ENCODE measurements at regions not wholly inside any gene's neighbourhood (a gene's known extent, or its start where the extent isn't known, plus 50 kb on each side); places are given as distances from the start of the nearest gene placed in this dataset.
"Not testable (repeated sequence)": the region's sequence is repeated elsewhere in the genome, so short reads cannot be mapped to it uniquely, and the experiment has no call there.

DNA sequence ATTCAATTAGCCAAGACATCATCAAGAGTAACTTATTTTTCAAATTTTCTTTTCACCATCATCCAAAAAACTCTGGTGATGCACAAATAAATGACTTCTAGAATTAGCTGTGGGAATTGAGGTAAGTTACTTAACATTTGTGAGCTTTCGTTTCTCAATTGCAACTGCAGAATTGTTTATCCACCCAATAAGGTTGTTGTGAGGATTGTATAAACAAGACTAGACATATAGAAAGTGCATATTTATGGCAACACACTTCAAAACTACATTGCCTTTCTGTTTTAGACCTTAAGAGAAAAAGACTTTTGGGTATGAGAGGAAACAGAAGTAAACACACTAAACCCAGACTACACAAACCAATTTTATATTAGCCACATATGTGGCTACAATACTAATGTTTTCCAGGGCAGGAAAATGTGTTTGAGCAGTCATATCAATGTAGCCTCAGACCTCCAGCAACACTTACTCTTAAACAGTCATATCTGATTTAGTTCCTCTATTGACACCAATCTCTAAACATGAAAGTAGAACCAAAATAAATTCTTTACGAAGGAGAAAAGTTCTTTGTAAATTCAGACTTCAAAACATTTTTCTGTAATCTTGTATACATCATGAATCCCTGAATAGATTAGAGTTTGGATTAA, 488.0 kb upstream of the CYLC2 start:
- no peak for ATAC-seq (replicated peaks in 1 of 4)
- Histone ChIP-seq H3K27ac (ENCODE audit: low read length) (no peak overlapping the region), H3K4me1 (ENCODE audit: control insufficient read depth in 1 of 2, extremely low read depth in 1 of 2, insufficient read depth in 2 of 2, low read length in 2 of 2) (no peaks in the 10 kb centered on the region), H3K9me3 (no peaks in the 10 kb centered on the region), H3K27me3 (replicated peaks in 1 of 2; ENCODE audit: control insufficient read depth in 2 of 2, extremely low read depth in 1 of 2, insufficient read depth in 2 of 2, low read length in 1 of 2) (no peaks in the 10 kb centered on the region), H3K36me3 (ENCODE audit: control insufficient read depth in 2 of 2, extremely low read depth in 1 of 2, insufficient read depth in 1 of 2, low read length in 1 of 2) (no peaks in the 10 kb centered on the region), H3K4me3 (ENCODE audit: control insufficient read depth in 1 of 2, extremely low read depth in 1 of 2, low read length in 1 of 2) (no peak overlapping the region)
- H3K4me1 Mint-ChIP-seq: no peaks in the 10 kb centered on the region
- no peak overlapping the region for H3K27ac Mint-ChIP-seq
- DNase-seq: no peak
- CTCF ChIA-PET: no interaction called here
- no peaks in the 10 kb centered on the region for H3K27me3 Mint-ChIP-seq
- peaks cover 0 to 11% (median 0%) of the 10 kb centered on the region in 3 donors for H3K9me3 Mint-ChIP-seq
- no peaks in the 10 kb centered on the region for H3K36me3 Mint-ChIP-seq
- H3K4me3 Mint-ChIP-seq: no peak overlapping the region
- no CpG with 5 or more reads among the region's 2 CpGs for WGBS (ENCODE audit: insufficient coverage)
- POLR2A ChIA-PET: no interaction called here

DNA sequence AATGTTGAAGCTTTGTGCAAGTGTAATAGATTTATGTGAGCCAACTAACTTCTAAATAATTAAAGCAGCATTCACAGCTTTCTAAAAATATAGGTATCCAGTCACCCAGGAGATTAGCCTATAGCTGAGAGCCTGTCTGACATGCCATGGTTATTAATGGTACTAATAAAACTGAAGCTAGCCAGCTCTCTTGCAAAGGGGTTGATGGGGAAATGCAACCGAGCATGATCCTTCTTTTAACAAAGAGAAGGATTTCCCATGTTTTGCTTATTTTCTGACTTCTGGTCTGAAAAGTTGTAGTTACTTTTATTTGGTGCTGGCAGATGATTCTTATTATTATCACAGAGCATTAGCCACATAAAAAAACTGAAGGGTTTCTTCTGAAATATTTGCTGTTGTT, 488.7 kb upstream of the CYLC2 start:
- Mint-ChIP-seq H3K4me1 (no peaks in the 10 kb centered on the region), H3K4me3 (no peak overlapping the region), H3K27ac (no peak overlapping the region), H3K9me3 (peaks cover 2 to 14% (median 3%) of the 10 kb centered on the region in 3 donors), H3K27me3 (no peaks in the 10 kb centered on the region), H3K36me3 (no peaks in the 10 kb centered on the region)
- ChIA-PET CTCF (no interaction called here), POLR2A (no interaction called here)
- Histone ChIP-seq H3K36me3 (ENCODE audit: control insufficient read depth in 2 of 2, extremely low read depth in 1 of 2, insufficient read depth in 1 of 2, low read length in 1 of 2) (no peaks in the 10 kb centered on the region), H3K4me3 (ENCODE audit: control insufficient read depth in 1 of 2, extremely low read depth in 1 of 2, low read length in 1 of 2) (no peak overlapping the region), H3K9me3 (no peaks in the 10 kb centered on the region), H3K27ac (ENCODE audit: low read length) (no peak overlapping the region), H3K27me3 (replicated peaks in 1 of 2; ENCODE audit: control insufficient read depth in 2 of 2, extremely low read depth in 1 of 2, insufficient read depth in 2 of 2, low read length in 1 of 2) (no peaks in the 10 kb centered on the region), H3K4me1 (ENCODE audit: control insufficient read depth in 1 of 2, extremely low read depth in 1 of 2, insufficient read depth in 2 of 2, low read length in 2 of 2) (no peaks in the 10 kb centered on the region)
- no CpG with 5 or more reads among the region's 1 CpG for WGBS (ENCODE audit: insufficient coverage)
- DNase-seq: no peak
- ATAC-seq (replicated peaks in 1 of 4): no peak

- Histone ChIP-seq H3K27me3 (replicated peaks in 1 of 2; ENCODE audit: control insufficient read depth in 2 of 2, extremely low read depth in 1 of 2, insufficient read depth in 2 of 2, low read length in 1 of 2) (no peaks in the 10 kb centered on the region), H3K4me1 (ENCODE audit: control insufficient read depth in 1 of 2, extremely low read depth in 1 of 2, insufficient read depth in 2 of 2, low read length in 2 of 2) (no peaks in the 10 kb centered on the region), H3K4me3 (ENCODE audit: control insufficient read depth in 1 of 2, extremely low read depth in 1 of 2, low read length in 1 of 2) (no peak overlapping the region), H3K9me3 (no peaks in the 10 kb centered on the region), H3K36me3 (ENCODE audit: control insufficient read depth in 2 of 2, extremely low read depth in 1 of 2, insufficient read depth in 1 of 2, low read length in 1 of 2) (no peaks in the 10 kb centered on the region), H3K27ac (ENCODE audit: low read length) (no peak overlapping the region)
- H3K27ac Mint-ChIP-seq: no peak overlapping the region
- peaks cover 2 to 16% (median 4%) of the 10 kb centered on the region in 3 donors for H3K9me3 Mint-ChIP-seq
- no peaks in the 10 kb centered on the region for H3K27me3 Mint-ChIP-seq
- WGBS (ENCODE audit: insufficient coverage): no CpG with 5 or more reads among the region's 1 CpG
- no peak for DNase-seq
- ChIA-PET POLR2A (no interaction called here), CTCF (no interaction called here)
- no peaks in the 10 kb centered on the region for H3K36me3 Mint-ChIP-seq
- ATAC-seq (replicated peaks in 1 of 4): no peak
- no peak overlapping the region for H3K4me3 Mint-ChIP-seq
- H3K4me1 Mint-ChIP-seq: no peaks in the 10 kb centered on the region
Observed at GRCh38 chr9:102499468-102499867, 495.7 kb upstream of the CYLC2 start.

- ChIA-PET POLR2A (no interaction called here), CTCF (no interaction called here)
- Histone ChIP-seq H3K36me3 (ENCODE audit: control insufficient read depth in 2 of 2, extremely low read depth in 1 of 2, insufficient read depth in 1 of 2, low read length in 1 of 2) (no peaks in the 10 kb centered on the region), H3K9me3 (no peaks in the 10 kb centered on the region), H3K4me3 (ENCODE audit: control insufficient read depth in 1 of 2, extremely low read depth in 1 of 2, low read length in 1 of 2) (no peak overlapping the region), H3K27ac (ENCODE audit: low read length) (no peak overlapping the region), H3K27me3 (replicated peaks in 1 of 2; ENCODE audit: control insufficient read depth in 2 of 2, extremely low read depth in 1 of 2, insufficient read depth in 2 of 2, low read length in 1 of 2) (no peaks in the 10 kb centered on the region), H3K4me1 (ENCODE audit: control insufficient read depth in 1 of 2, extremely low read depth in 1 of 2, insufficient read depth in 2 of 2, low read length in 2 of 2) (no peaks in the 10 kb centered on the region)
- WGBS (ENCODE audit: insufficient coverage): 87% methylated on average over 8 of the region's 9 CpGs
- Mint-ChIP-seq H3K27me3 (no peaks in the 10 kb centered on the region), H3K4me3 (no peak overlapping the region), H3K36me3 (no peaks in the 10 kb centered on the region), H3K27ac (no peak overlapping the region), H3K9me3 (peaks cover 2 to 17% (median 7%) of the 10 kb centered on the region in 3 donors), H3K4me1 (no peaks in the 10 kb centered on the region)
- no peak for DNase-seq
- no peak for ATAC-seq (replicated peaks in 1 of 4)
Observed at GRCh38 chr9:102497709-102498108, 497.4 kb upstream of the CYLC2 start.

DNA sequence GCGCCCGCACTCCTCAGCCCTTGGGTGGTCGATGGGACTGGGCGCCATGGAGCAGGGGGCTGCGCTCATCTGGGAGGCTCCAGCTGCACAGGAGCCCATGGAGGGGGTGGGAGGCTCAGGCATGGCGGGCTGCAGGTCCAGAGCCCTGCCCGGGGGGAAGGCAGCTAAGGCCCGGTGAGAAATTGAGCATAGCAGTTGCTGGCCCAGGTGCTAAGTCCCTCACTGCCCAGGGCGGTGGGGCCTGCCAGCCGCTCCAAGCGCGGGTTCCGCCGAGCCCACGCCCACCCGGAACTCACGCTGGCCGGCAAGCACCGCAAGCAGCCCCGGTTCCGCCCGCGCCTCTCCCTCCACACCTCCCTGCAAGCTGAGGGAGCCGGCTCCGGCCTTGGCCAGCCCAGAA, 508.2 kb upstream of the CYLC2 start:
- H3K9me3 ChIP-seq; H3K4me3 Mint-ChIP-seq; H3K4me1 ChIP-seq (ENCODE audit: control insufficient read depth in 1 of 2, extremely low read depth in 1 of 2, insufficient read depth in 2 of 2, low read length in 2 of 2); H3K27ac Mint-ChIP-seq; DNase-seq; H3K4me1 Mint-ChIP-seq; H3K27me3 Mint-ChIP-seq; H3K27me3 ChIP-seq (replicated peaks in 1 of 2; ENCODE audit: control insufficient read depth in 2 of 2, extremely low read depth in 1 of 2, insufficient read depth in 2 of 2, low read length in 1 of 2); CTCF ChIA-PET; ATAC-seq (replicated peaks in 1 of 4); H3K36me3 Mint-ChIP-seq; POLR2A ChIA-PET; H3K36me3 ChIP-seq (ENCODE audit: control insufficient read depth in 2 of 2, extremely low read depth in 1 of 2, insufficient read depth in 1 of 2, low read length in 1 of 2); H3K27ac ChIP-seq (ENCODE audit: low read length); H3K4me3 ChIP-seq (ENCODE audit: control insufficient read depth in 1 of 2, extremely low read depth in 1 of 2, low read length in 1 of 2): not testable (repeated sequence)
- H3K9me3 Mint-ChIP-seq: peaks cover 4 to 12% (median 12%) of the 10 kb centered on the region in 3 donors
- WGBS (ENCODE audit: insufficient coverage): 93% methylated on average over 16 of the region's 25 CpGs

DNA sequence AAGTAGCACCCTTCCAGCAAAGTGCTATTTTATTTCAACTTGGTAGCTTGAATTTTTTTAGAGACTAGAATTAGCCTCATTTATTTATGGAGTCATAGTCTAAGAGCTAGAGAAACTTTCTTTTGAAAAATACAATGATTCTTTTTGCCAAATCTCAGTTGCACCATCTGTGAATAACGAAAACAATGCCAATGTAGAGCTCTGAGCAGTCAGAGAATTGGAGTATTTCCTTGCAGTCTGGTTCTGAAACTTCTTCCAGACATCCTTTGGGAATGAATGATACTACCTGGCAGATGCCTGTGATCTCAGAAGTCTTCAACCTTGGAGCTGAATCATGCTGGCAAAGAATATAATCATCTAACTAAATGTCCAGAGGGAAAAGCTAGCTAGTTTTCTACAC, 511.5 kb upstream of the CYLC2 start:
- no peaks in the 10 kb centered on the region for H3K9me3 ChIP-seq
- H3K27me3 ChIP-seq (replicated peaks in 1 of 2; ENCODE audit: control insufficient read depth in 2 of 2, extremely low read depth in 1 of 2, insufficient read depth in 2 of 2, low read length in 1 of 2): no peaks in the 10 kb centered on the region
- no peak for ATAC-seq (replicated peaks in 1 of 4)
- ChIA-PET CTCF (no interaction called here), POLR2A (interaction anchor here in 1 of 2 donors (0.7 kb wide), 1 partner anchor 41 kb away, joined by 3 read pairs; no protein-coding TSS in a partner anchor)
- Mint-ChIP-seq H3K9me3 (peaks cover 0 to 12% (median 6%) of the 10 kb centered on the region in 3 donors), H3K4me3 (no peak overlapping the region), H3K36me3 (no peaks in the 10 kb centered on the region), H3K27me3 (no peaks in the 10 kb centered on the region), H3K27ac (no peak overlapping the region), H3K4me1 (no peaks in the 10 kb centered on the region)
- no peak overlapping the region for H3K4me3 ChIP-seq (ENCODE audit: control insufficient read depth in 1 of 2, extremely low read depth in 1 of 2, low read length in 1 of 2)
- no peaks in the 10 kb centered on the region for H3K36me3 ChIP-seq (ENCODE audit: control insufficient read depth in 2 of 2, extremely low read depth in 1 of 2, insufficient read depth in 1 of 2, low read length in 1 of 2)
- no peak overlapping the region for H3K27ac ChIP-seq (ENCODE audit: low read length)
- WGBS (ENCODE audit: insufficient coverage): 0% methylated on average over 1 of the region's 1 CpG
- DNase-seq: no peak
- no peaks in the 10 kb centered on the region for H3K4me1 ChIP-seq (ENCODE audit: control insufficient read depth in 1 of 2, extremely low read depth in 1 of 2, insufficient read depth in 2 of 2, low read length in 2 of 2)

GRCh38 chr9:102482776-102483175, 512.4 kb upstream of the CYLC2 start:
- Mint-ChIP-seq H3K4me1 (no peaks in the 10 kb centered on the region), H3K36me3 (no peaks in the 10 kb centered on the region), H3K27me3 (no peaks in the 10 kb centered on the region), H3K9me3 (peaks cover 0 to 12% (median 6%) of the 10 kb centered on the region in 3 donors), H3K4me3 (no peak overlapping the region), H3K27ac (no peak overlapping the region)
- no peaks in the 10 kb centered on the region for H3K4me1 ChIP-seq (ENCODE audit: control insufficient read depth in 1 of 2, extremely low read depth in 1 of 2, insufficient read depth in 2 of 2, low read length in 2 of 2)
- ChIA-PET POLR2A (no interaction called here), CTCF (no interaction called here)
- no peaks in the 10 kb centered on the region for H3K9me3 ChIP-seq
- H3K27ac ChIP-seq (ENCODE audit: low read length): no peak overlapping the region
- DNase-seq: no peak
- H3K4me3 ChIP-seq (ENCODE audit: control insufficient read depth in 1 of 2, extremely low read depth in 1 of 2, low read length in 1 of 2): no peak overlapping the region
- H3K27me3 ChIP-seq (replicated peaks in 1 of 2; ENCODE audit: control insufficient read depth in 2 of 2, extremely low read depth in 1 of 2, insufficient read depth in 2 of 2, low read length in 1 of 2): no peaks in the 10 kb centered on the region
- no CpG with 5 or more reads among the region's 1 CpG for WGBS (ENCODE audit: insufficient coverage)
- no peaks in the 10 kb centered on the region for H3K36me3 ChIP-seq (ENCODE audit: control insufficient read depth in 2 of 2, extremely low read depth in 1 of 2, insufficient read depth in 1 of 2, low read length in 1 of 2)
- no peak for ATAC-seq (replicated peaks in 1 of 4)
